SK-N-SH (cell line): ENCODE measurements at regions not wholly inside any gene's neighbourhood (a gene's known extent, or its start where the extent isn't known, plus 50 kb on each side); places are given as distances from the start of the nearest gene placed in this dataset.

Source experiments
- CTCF ChIA-PET: fragments of 300-600, 350-600 bp; formaldehyde crosslinking; extraction: SDS; loops from one replicate; lab custom pipeline; 2021; lab: Yijun Ruan, JAX
- POLR2A ChIA-PET: fragments of 350-600 bp; sonication (Branson Sonifier 250); formaldehyde crosslinking; extraction: SDS; loops from one replicate; lab custom pipeline; 2020; ENCODE audit warnings: antibody characterized with exemption, inconsistent platforms; lab: Yijun Ruan, JAX
- DNase-seq: peaks from one replicate; pipeline ENCODE4 v3.0.0; 2012
- H2AFZ ChIP-seq: fragments of 200-600 bp; sonication (generic); 2 replicates; pipeline ENCODE4 v1.8.1; 2016; ENCODE audit warnings: antibody characterized with exemption, mild to moderate bottlenecking, low read depth
- H3F3A ChIP-seq: fragments of 200-600 bp; sonication (generic); replicated peaks from 2 replicates; pipeline ENCODE3; 2016; ENCODE audit warnings: antibody characterized with exemption, mild to moderate bottlenecking; ENCODE audit not compliant: insufficient read depth
- H3K27ac ChIP-seq, 2 experiments: fragments of 200-500 bp in 1 of 2; fragments of 200-600 bp in 1 of 2; sonication (Bioruptor generic) in 1 of 2; sonication (generic), shearing (Covaris generic) in 1 of 2; 2 replicates each; pipeline versions ENCODE4 v1.5.1 to v1.6.1; 2014 to 2016; ENCODE audit warnings: low read depth in 2 of 2, inconsistent platforms in 1 of 2, low read length in 1 of 2, mild to moderate bottlenecking in 1 of 2, mixed read lengths in 1 of 2
- H3K27me3 ChIP-seq: fragments of 200-600 bp; sonication (generic), shearing (Covaris generic); 2 replicates; pipeline ENCODE4 v1.6.1; 2016; ENCODE audit warnings: mixed run types; ENCODE audit not compliant: insufficient read depth
- H3K36me3 ChIP-seq, 2 experiments: fragments of 200-500 bp in 1 of 2; fragments of 200-600 bp in 1 of 2; sonication (Bioruptor generic) in 1 of 2; sonication (generic) in 1 of 2; replicated peaks in 1 of 2; 2 replicates each; pipeline versions ENCODE3 to v1.5.1; 2014 to 2016; ENCODE audit warnings: low read length in 1 of 2, mild to moderate bottlenecking in 1 of 2; ENCODE audit not compliant: insufficient read depth in 2 of 2, control insufficient read depth in 1 of 2
- H3K4me1 ChIP-seq, 2 experiments: fragments of 200-500 bp in 1 of 2; fragments of 200-600 bp in 1 of 2; sonication (Bioruptor generic) in 1 of 2; sonication (generic), shearing (Covaris generic) in 1 of 2; 2 replicates each; pipeline versions ENCODE4 v1.5.1 to v1.6.1; 2014 to 2016; ENCODE audit warnings: low read depth in 1 of 2, low read length in 1 of 2, mixed run types in 1 of 2; ENCODE audit not compliant: insufficient read depth in 2 of 2, control insufficient read depth in 1 of 2
- H3K4me2 ChIP-seq: fragments of 200-600 bp; sonication (generic), shearing (Covaris generic); 2 replicates; pipeline ENCODE4 v1.6.1; 2017; ENCODE audit warnings: mixed run types
- H3K4me3 ChIP-seq, 2 experiments: fragments of 200-500 bp in 1 of 2; fragments of 200-600 bp in 1 of 2; sonication (Bioruptor generic) in 1 of 2; sonication (generic), shearing (Covaris generic) in 1 of 2; 2 replicates each; pipeline versions ENCODE4 v1.5.1 to v1.8.1; 2014 to 2016; ENCODE audit warnings: low read depth in 2 of 2, inconsistent platforms in 1 of 2, low read length in 1 of 2, mild to moderate bottlenecking in 1 of 2, mixed read lengths in 1 of 2, moderate library complexity in 1 of 2
- H3K79me2 ChIP-seq: fragments of 200-600 bp; sonication (generic); 2 replicates; pipeline ENCODE4 v1.8.1; 2017; ENCODE audit warnings: mild to moderate bottlenecking; ENCODE audit not compliant: insufficient read depth
- H3K9ac ChIP-seq: fragments of 200-600 bp; sonication (generic); 2 replicates; pipeline ENCODE4 v1.6.1; 2017; ENCODE audit warnings: mixed run types
- H3K9me2 ChIP-seq: fragments of 200-600 bp; sonication (generic); 2 replicates; pipeline ENCODE4 v1.6.1; 2017; ENCODE audit warnings: mixed run types
- H3K9me3 ChIP-seq: fragments of 200-600 bp; sonication (generic); 2 replicates; pipeline ENCODE4 v1.6.1; 2017; ENCODE audit warnings: mixed run types, mild to moderate bottlenecking, moderate library complexity
- H4K20me1 ChIP-seq: fragments of 200-600 bp; sonication (generic); 2 replicates; pipeline ENCODE4 v1.6.1; 2017; ENCODE audit warnings: mild to moderate bottlenecking, mixed run types; ENCODE audit not compliant: insufficient read depth
- CHD2 ChIP-seq: fragments of 150-350 bp; IDR thresholded peaks from 2 replicates; pipeline ENCODE4 v1.6.1; 2018; ENCODE audit warnings: low read length; ENCODE audit not compliant: partially characterized antibody
- FOXJ3 ChIP-seq: sonication (generic); formaldehyde crosslinking; IDR thresholded peaks from 2 replicates; pipeline ENCODE4 v1.5.1; 2020; ENCODE audit warnings: mild to moderate bottlenecking, missing genetic modification reagents
- JUND ChIP-seq: IDR thresholded peaks from 2 replicates; pipeline ENCODE4 v1.4.0; 2012
- NFIC ChIP-seq: IDR thresholded peaks from 2 replicates; pipeline ENCODE4 v1.4.0; 2012; ENCODE audit warnings: borderline replicate concordance
- NRF1 ChIP-seq: IDR thresholded peaks from 2 replicates; pipeline ENCODE4 v1.6.1; 2012; ENCODE audit warnings: low read depth, mild to moderate bottlenecking, low read length
- POLR2AphosphoS5 ChIP-seq: IDR thresholded peaks from 2 replicates; pipeline ENCODE4 v1.6.1; 2012; ENCODE audit warnings: low read depth, low read length
- RCOR1 ChIP-seq: fragments of 150-350 bp; IDR thresholded peaks from 2 replicates; pipeline ENCODE4 v1.6.1; 2017; ENCODE audit warnings: antibody characterized with exemption, low read length
- SMC3 ChIP-seq: IDR thresholded peaks from 2 replicates; pipeline ENCODE4 v1.6.1; 2012; ENCODE audit warnings: low read depth, low read length, improper control_type of control experiment
- TAF1 ChIP-seq: IDR thresholded peaks from 2 replicates; pipeline ENCODE4 v1.6.1; 2012; ENCODE audit warnings: low read depth, mild to moderate bottlenecking, low read length, moderate library complexity, borderline replicate concordance
- TEAD4 ChIP-seq: IDR thresholded peaks from 2 replicates; pipeline ENCODE4 v1.4.0; 2012; ENCODE audit warnings: mild to moderate bottlenecking, borderline replicate concordance; ENCODE audit not compliant: insufficient read depth
- TF ChIP-seq, protein P1 (sequence below): IDR thresholded peaks from 2 replicates; pipeline ENCODE4 v1.4.0; 2012; ENCODE audit warnings: low read depth, borderline replicate concordance
- TF ChIP-seq, protein P2 (sequence below): IDR thresholded peaks from 2 replicates; pipeline ENCODE4 v1.4.0; 2012; ENCODE audit warnings: low read depth
- TF ChIP-seq, protein P3 (sequence below): IDR thresholded peaks from 2 replicates; pipeline ENCODE4 v1.6.1; 2012; ENCODE audit warnings: mild to moderate bottlenecking, low read depth, low read length, moderate library complexity
- TF ChIP-seq, protein P4 (sequence below): fragments of 150-350 bp; IDR thresholded peaks from 2 replicates; pipeline ENCODE4 v1.6.1; 2017; ENCODE audit warnings: antibody characterized with exemption, low read length, low read depth, borderline replicate concordance
- TF ChIP-seq, protein P5 (sequence below): IDR thresholded peaks from 2 replicates; pipeline ENCODE4 v1.4.0; 2012; ENCODE audit warnings: low read depth, borderline replicate concordance

DNA sequence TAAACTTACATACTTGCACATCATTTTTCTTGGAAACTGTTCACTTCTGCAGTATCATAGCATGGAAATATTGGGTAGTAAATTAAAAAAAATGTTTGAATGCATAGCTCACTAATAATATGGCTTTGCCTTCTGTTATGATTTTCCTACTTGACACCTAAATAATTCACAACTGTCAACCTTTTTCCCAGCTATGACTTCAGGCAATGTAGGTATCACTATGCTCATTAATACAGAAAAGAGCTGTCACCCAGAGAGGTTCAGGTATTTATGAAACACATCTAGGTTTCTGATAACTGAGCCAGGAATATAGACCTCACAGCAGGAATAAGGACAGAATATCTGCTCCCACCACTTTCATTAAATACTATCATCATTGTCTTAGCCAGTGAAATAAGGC is 289.5 kb downstream of the ACTRT1 start:
- Histone ChIP-seq H2AFZ (no peak overlapping the region), H3K9me2 (no peaks in the 10 kb centered on the region), H3F3A (no peaks in the 10 kb centered on the region), H3K27me3 (no peaks in the 10 kb centered on the region), H3K36me3 (no peaks in the 10 kb centered on the region), H3K27ac (no peak overlapping the region), H3K79me2 (no peaks in the 10 kb centered on the region), H4K20me1 (no peaks in the 10 kb centered on the region), H3K9me3 (no peaks in the 10 kb centered on the region), H3K4me1 (no peaks in the 10 kb centered on the region), H3K4me2 (no peak overlapping the region), H3K4me3 (no peak overlapping the region), H3K9ac (no peak overlapping the region)
- DNase-seq, result no peak
- POLR2A ChIA-PET, result no interaction called here
- CTCF ChIA-PET, result no interaction called here
- no peak for TF ChIP-seq TAF1
- TF ChIP-seq, protein P1, sequence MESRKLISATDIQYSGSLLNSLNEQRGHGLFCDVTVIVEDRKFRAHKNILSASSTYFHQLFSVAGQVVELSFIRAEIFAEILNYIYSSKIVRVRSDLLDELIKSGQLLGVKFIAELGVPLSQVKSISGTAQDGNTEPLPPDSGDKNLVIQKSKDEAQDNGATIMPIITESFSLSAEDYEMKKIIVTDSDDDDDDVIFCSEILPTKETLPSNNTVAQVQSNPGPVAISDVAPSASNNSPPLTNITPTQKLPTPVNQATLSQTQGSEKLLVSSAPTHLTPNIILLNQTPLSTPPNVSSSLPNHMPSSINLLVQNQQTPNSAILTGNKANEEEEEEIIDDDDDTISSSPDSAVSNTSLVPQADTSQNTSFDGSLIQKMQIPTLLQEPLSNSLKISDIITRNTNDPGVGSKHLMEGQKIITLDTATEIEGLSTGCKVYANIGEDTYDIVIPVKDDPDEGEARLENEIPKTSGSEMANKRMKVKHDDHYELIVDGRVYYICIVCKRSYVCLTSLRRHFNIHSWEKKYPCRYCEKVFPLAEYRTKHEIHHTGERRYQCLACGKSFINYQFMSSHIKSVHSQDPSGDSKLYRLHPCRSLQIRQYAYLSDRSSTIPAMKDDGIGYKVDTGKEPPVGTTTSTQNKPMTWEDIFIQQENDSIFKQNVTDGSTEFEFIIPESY, result no peak
- TF ChIP-seq, protein P2, sequence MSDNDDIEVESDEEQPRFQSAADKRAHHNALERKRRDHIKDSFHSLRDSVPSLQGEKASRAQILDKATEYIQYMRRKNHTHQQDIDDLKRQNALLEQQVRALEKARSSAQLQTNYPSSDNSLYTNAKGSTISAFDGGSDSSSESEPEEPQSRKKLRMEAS, result no peak
- TF ChIP-seq, protein P3, sequence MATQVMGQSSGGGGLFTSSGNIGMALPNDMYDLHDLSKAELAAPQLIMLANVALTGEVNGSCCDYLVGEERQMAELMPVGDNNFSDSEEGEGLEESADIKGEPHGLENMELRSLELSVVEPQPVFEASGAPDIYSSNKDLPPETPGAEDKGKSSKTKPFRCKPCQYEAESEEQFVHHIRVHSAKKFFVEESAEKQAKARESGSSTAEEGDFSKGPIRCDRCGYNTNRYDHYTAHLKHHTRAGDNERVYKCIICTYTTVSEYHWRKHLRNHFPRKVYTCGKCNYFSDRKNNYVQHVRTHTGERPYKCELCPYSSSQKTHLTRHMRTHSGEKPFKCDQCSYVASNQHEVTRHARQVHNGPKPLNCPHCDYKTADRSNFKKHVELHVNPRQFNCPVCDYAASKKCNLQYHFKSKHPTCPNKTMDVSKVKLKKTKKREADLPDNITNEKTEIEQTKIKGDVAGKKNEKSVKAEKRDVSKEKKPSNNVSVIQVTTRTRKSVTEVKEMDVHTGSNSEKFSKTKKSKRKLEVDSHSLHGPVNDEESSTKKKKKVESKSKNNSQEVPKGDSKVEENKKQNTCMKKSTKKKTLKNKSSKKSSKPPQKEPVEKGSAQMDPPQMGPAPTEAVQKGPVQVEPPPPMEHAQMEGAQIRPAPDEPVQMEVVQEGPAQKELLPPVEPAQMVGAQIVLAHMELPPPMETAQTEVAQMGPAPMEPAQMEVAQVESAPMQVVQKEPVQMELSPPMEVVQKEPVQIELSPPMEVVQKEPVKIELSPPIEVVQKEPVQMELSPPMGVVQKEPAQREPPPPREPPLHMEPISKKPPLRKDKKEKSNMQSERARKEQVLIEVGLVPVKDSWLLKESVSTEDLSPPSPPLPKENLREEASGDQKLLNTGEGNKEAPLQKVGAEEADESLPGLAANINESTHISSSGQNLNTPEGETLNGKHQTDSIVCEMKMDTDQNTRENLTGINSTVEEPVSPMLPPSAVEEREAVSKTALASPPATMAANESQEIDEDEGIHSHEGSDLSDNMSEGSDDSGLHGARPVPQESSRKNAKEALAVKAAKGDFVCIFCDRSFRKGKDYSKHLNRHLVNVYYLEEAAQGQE, result no peak
- no peak for TF ChIP-seq TEAD4
- no peak for TF ChIP-seq NFIC
- TF ChIP-seq, protein P4, sequence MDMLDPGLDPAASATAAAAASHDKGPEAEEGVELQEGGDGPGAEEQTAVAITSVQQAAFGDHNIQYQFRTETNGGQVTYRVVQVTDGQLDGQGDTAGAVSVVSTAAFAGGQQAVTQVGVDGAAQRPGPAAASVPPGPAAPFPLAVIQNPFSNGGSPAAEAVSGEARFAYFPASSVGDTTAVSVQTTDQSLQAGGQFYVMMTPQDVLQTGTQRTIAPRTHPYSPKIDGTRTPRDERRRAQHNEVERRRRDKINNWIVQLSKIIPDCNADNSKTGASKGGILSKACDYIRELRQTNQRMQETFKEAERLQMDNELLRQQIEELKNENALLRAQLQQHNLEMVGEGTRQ, result no peak
- TF ChIP-seq FOXJ3, result no peak
- TF ChIP-seq JUND, result no peak
- no peak for TF ChIP-seq NRF1
- no peak for TF ChIP-seq CHD2
- TF ChIP-seq POLR2AphosphoS5, result no peak
- TF ChIP-seq RCOR1, result no peak
- TF ChIP-seq SMC3, result no peak
- TF ChIP-seq, protein P5, sequence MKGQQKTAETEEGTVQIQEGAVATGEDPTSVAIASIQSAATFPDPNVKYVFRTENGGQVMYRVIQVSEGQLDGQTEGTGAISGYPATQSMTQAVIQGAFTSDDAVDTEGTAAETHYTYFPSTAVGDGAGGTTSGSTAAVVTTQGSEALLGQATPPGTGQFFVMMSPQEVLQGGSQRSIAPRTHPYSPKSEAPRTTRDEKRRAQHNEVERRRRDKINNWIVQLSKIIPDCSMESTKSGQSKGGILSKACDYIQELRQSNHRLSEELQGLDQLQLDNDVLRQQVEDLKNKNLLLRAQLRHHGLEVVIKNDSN, result no peak
